C4-2B (cell line): ENCODE measurements at regions not wholly inside any gene's neighbourhood (a gene's known extent, or its start where the extent isn't known, plus 50 kb on each side); places are given as distances from the start of the nearest gene placed in this dataset.

Source experiments
- ZFX ChIP-seq: fragments of 450-650 bp; IDR thresholded peaks from 2 replicates; pipeline ENCODE4 v1.6.1; 2017
- TF ChIP-seq, protein P1 (sequence below): fragments of 450-650 bp; conservative IDR thresholded peaks from 2 replicates; pipeline ENCODE4 v1.5.1; 2017; ENCODE audit warnings: mild to moderate bottlenecking

GRCh38 chr6:15027472-15027871 lies 218.4 kb upstream of the JARID2 start:
- TF ChIP-seq, protein P1, sequence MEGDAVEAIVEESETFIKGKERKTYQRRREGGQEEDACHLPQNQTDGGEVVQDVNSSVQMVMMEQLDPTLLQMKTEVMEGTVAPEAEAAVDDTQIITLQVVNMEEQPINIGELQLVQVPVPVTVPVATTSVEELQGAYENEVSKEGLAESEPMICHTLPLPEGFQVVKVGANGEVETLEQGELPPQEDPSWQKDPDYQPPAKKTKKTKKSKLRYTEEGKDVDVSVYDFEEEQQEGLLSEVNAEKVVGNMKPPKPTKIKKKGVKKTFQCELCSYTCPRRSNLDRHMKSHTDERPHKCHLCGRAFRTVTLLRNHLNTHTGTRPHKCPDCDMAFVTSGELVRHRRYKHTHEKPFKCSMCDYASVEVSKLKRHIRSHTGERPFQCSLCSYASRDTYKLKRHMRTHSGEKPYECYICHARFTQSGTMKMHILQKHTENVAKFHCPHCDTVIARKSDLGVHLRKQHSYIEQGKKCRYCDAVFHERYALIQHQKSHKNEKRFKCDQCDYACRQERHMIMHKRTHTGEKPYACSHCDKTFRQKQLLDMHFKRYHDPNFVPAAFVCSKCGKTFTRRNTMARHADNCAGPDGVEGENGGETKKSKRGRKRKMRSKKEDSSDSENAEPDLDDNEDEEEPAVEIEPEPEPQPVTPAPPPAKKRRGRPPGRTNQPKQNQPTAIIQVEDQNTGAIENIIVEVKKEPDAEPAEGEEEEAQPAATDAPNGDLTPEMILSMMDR: no peak
- no peak for TF ChIP-seq ZFX
